Neural cell (in vitro differentiated cells): ENCODE measurements at regions not wholly inside any gene's neighbourhood (a gene's known extent, or its start where the extent isn't known, plus 50 kb on each side); places are given as distances from the start of the nearest gene placed in this dataset.

Experiments
- H2AFZ ChIP-seq: fragments of 200-600, 300-800 bp; sonication (generic), shearing (Covaris generic); 2 replicates; pipeline ENCODE4 v1.6.0; 2014; ENCODE audit warnings: low read depth, mild to moderate bottlenecking, antibody characterized with exemption, low read length, moderate library complexity
- H3F3A ChIP-seq: fragments of 200-600 bp; shearing (Covaris generic); 2 replicates; pipeline ENCODE4 v1.6.1; 2016; ENCODE audit warnings: mild to moderate bottlenecking, moderate library complexity, mixed read lengths, antibody characterized with exemption, low read length; ENCODE audit not compliant: insufficient read depth, poor library complexity, severe bottlenecking
- H3K27ac ChIP-seq: fragments of 200-600, 300-800 bp; sonication (generic), shearing (Covaris generic); 2 replicates; pipeline ENCODE4 v1.5.1; 2014; ENCODE audit warnings: mild to moderate bottlenecking, low read length, moderate library complexity
- H3K27me3 ChIP-seq: fragments of 300-800, 200-600 bp; sonication (generic), shearing (Covaris generic); 2 replicates; pipeline ENCODE4 v1.6.0; 2014; ENCODE audit warnings: mild to moderate bottlenecking, low read depth, low read length, moderate library complexity; ENCODE audit not compliant: insufficient read depth
- H3K36me3 ChIP-seq: fragments of 300-800, 200-600 bp; sonication (generic), shearing (Covaris generic); 2 replicates; pipeline ENCODE4 v1.5.1; 2014; ENCODE audit warnings: mild to moderate bottlenecking, antibody characterized with exemption, low read length, moderate library complexity; ENCODE audit not compliant: insufficient read depth
- H3K4me2 ChIP-seq: fragments of 300-800, 200-600 bp; sonication (generic), shearing (Covaris generic); 2 replicates; pipeline ENCODE4 v1.6.0; 2014; ENCODE audit warnings: mild to moderate bottlenecking, low read length
- H3K4me3 ChIP-seq: fragments of 300-800, 200-600 bp; sonication (generic), shearing (Covaris generic); 2 replicates; pipeline ENCODE4 v1.5.1; 2014; ENCODE audit warnings: mild to moderate bottlenecking, low read length, moderate library complexity
- H3K79me2 ChIP-seq: fragments of 200-600 bp; shearing (Covaris generic); replicated peaks from 2 replicates; pipeline ENCODE4 v1.6.0; 2014; ENCODE audit warnings: mild to moderate bottlenecking, low read length, moderate library complexity; ENCODE audit not compliant: insufficient read depth
- H3K9ac ChIP-seq: fragments of 300-800, 200-600 bp; sonication (generic), shearing (Covaris generic); 2 replicates; pipeline ENCODE4 v1.6.1; 2016; ENCODE audit warnings: mild to moderate bottlenecking, low read length, mixed read lengths
- H3K9me2 ChIP-seq: fragments of 200-600 bp; shearing (Covaris generic); 2 replicates; pipeline ENCODE4 v1.6.1; 2016; ENCODE audit warnings: mild to moderate bottlenecking, low read length, mixed read lengths; ENCODE audit not compliant: insufficient read depth
- H3K9me3 ChIP-seq: fragments of 200-600, 300-800 bp; sonication (generic), shearing (Covaris generic); 2 replicates; pipeline ENCODE4 v1.6.1; 2016; ENCODE audit warnings: mild to moderate bottlenecking, mixed run types, low read length, moderate library complexity, mixed read lengths
- H4K20me1 ChIP-seq: fragments of 200-600 bp; shearing (Covaris generic); 2 replicates; pipeline ENCODE4 v1.6.1; 2016; ENCODE audit warnings: mild to moderate bottlenecking, mixed run types; ENCODE audit not compliant: insufficient read depth
- EP300 ChIP-seq: fragments of 450-650 bp; conservative IDR thresholded peaks from 2 replicates; pipeline ENCODE4 v1.6.1; 2014; ENCODE audit warnings: antibody characterized with exemption, mild to moderate bottlenecking, moderate library complexity; ENCODE audit not compliant: poor library complexity, severe bottlenecking
- EZH2 ChIP-seq: fragments of 200-600, 300-800 bp; shearing (Covaris generic), sonication (generic); IDR thresholded peaks from 2 replicates; pipeline ENCODE4 v1.6.1; 2014; ENCODE audit warnings: antibody characterized with exemption, low read length, borderline replicate concordance, mild to moderate bottlenecking; ENCODE audit not compliant: insufficient read depth, poor library complexity, severe bottlenecking
- MXI1 ChIP-seq: fragments of 450-650 bp; conservative IDR thresholded peaks from 2 replicates; pipeline ENCODE4 v1.6.1; 2014; ENCODE audit warnings: antibody characterized with exemption, mild to moderate bottlenecking; ENCODE audit not compliant: poor library complexity, severe bottlenecking
- POLR2AphosphoS5 ChIP-seq: IDR thresholded peaks from 2 replicates; pipeline ENCODE4 v1.6.1; 2012
- RAD21 ChIP-seq: fragments of 450-650 bp; conservative IDR thresholded peaks from 2 replicates; pipeline ENCODE4 v1.6.1; 2014; ENCODE audit warnings: antibody characterized with exemption, mild to moderate bottlenecking, moderate library complexity
- SMC3 ChIP-seq: fragments of 450-650 bp; conservative IDR thresholded peaks from 2 replicates; pipeline ENCODE4 v1.6.1; 2014; ENCODE audit warnings: antibody characterized with exemption, mild to moderate bottlenecking, moderate library complexity; ENCODE audit not compliant: poor library complexity
- TAF1 ChIP-seq: IDR thresholded peaks from 2 replicates; pipeline ENCODE4 v1.6.1; 2012; ENCODE audit warnings: low read depth
- TF ChIP-seq, protein P1 (sequence below): IDR thresholded peaks from 2 replicates; pipeline ENCODE4 v1.6.1; 2012; ENCODE audit warnings: borderline replicate concordance
- TF ChIP-seq, protein P2 (sequence below): fragments of 450-650 bp; IDR thresholded peaks from 2 replicates; pipeline ENCODE4 v1.5.1; 2014; ENCODE audit warnings: antibody characterized with exemption, mild to moderate bottlenecking, moderate library complexity; ENCODE audit not compliant: poor library complexity, severe bottlenecking

DNA sequence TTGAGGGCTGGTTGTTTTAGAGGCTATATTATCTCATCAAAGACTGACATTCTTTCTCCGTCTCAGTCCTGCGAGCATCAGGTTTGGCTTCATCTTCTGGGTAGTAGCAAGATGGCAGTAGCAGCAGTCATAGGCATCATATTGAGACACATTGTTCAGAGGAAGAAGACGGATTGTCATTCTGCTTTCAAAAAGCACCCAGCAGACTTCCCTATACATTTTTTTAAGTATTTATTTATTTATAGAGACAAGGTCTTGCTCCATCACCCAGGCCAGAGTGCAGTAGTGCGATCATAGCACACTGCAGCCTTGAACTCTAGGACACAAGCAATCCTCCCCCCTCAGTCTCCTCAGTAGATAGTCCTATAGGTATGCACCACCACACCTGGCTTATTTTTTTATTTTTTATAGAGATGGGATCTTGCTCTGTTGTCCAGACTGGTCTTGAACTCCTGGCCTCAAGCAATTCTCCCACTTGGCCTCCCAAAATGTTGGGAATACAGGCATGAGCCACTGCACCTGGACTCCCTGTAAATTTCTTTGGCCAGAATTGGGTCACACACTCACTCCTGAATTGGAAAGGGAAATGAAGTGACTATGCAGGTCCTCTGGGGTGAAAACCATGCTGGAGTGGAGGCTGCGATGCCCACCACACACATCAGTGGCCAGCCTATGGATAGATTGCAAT is 125.4 kb downstream of the SLC38A6 start:
- H3K27ac ChIP-seq, result no peak overlapping the region
- no peaks in the 10 kb centered on the region for H3K36me3 ChIP-seq
- no peak overlapping the region for H2AFZ ChIP-seq
- no peaks in the 10 kb centered on the region for H3K9me3 ChIP-seq
- no peak overlapping the region for H3K4me2 ChIP-seq
- H3K9me2 ChIP-seq, result no peaks in the 10 kb centered on the region
- H3K27me3 ChIP-seq, result no peaks in the 10 kb centered on the region
- no peaks in the 10 kb centered on the region for H3K79me2 ChIP-seq
- no peak overlapping the region for H3K9ac ChIP-seq
- no peaks in the 10 kb centered on the region for H4K20me1 ChIP-seq
- H3F3A ChIP-seq, result peaks cover 5% of the 10 kb centered on the region
- no peak overlapping the region for H3K4me3 ChIP-seq
- TF ChIP-seq EZH2, result no peak
- TF ChIP-seq, protein P1, sequence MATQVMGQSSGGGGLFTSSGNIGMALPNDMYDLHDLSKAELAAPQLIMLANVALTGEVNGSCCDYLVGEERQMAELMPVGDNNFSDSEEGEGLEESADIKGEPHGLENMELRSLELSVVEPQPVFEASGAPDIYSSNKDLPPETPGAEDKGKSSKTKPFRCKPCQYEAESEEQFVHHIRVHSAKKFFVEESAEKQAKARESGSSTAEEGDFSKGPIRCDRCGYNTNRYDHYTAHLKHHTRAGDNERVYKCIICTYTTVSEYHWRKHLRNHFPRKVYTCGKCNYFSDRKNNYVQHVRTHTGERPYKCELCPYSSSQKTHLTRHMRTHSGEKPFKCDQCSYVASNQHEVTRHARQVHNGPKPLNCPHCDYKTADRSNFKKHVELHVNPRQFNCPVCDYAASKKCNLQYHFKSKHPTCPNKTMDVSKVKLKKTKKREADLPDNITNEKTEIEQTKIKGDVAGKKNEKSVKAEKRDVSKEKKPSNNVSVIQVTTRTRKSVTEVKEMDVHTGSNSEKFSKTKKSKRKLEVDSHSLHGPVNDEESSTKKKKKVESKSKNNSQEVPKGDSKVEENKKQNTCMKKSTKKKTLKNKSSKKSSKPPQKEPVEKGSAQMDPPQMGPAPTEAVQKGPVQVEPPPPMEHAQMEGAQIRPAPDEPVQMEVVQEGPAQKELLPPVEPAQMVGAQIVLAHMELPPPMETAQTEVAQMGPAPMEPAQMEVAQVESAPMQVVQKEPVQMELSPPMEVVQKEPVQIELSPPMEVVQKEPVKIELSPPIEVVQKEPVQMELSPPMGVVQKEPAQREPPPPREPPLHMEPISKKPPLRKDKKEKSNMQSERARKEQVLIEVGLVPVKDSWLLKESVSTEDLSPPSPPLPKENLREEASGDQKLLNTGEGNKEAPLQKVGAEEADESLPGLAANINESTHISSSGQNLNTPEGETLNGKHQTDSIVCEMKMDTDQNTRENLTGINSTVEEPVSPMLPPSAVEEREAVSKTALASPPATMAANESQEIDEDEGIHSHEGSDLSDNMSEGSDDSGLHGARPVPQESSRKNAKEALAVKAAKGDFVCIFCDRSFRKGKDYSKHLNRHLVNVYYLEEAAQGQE, result no peak
- TF ChIP-seq POLR2AphosphoS5, result no peak
- no peak for TF ChIP-seq MXI1
- TF ChIP-seq TAF1, result no peak
- no peak for TF ChIP-seq SMC3
- no peak for TF ChIP-seq EP300
- TF ChIP-seq, protein P2, sequence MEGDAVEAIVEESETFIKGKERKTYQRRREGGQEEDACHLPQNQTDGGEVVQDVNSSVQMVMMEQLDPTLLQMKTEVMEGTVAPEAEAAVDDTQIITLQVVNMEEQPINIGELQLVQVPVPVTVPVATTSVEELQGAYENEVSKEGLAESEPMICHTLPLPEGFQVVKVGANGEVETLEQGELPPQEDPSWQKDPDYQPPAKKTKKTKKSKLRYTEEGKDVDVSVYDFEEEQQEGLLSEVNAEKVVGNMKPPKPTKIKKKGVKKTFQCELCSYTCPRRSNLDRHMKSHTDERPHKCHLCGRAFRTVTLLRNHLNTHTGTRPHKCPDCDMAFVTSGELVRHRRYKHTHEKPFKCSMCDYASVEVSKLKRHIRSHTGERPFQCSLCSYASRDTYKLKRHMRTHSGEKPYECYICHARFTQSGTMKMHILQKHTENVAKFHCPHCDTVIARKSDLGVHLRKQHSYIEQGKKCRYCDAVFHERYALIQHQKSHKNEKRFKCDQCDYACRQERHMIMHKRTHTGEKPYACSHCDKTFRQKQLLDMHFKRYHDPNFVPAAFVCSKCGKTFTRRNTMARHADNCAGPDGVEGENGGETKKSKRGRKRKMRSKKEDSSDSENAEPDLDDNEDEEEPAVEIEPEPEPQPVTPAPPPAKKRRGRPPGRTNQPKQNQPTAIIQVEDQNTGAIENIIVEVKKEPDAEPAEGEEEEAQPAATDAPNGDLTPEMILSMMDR, result no peak
- TF ChIP-seq RAD21, result no peak

DNA sequence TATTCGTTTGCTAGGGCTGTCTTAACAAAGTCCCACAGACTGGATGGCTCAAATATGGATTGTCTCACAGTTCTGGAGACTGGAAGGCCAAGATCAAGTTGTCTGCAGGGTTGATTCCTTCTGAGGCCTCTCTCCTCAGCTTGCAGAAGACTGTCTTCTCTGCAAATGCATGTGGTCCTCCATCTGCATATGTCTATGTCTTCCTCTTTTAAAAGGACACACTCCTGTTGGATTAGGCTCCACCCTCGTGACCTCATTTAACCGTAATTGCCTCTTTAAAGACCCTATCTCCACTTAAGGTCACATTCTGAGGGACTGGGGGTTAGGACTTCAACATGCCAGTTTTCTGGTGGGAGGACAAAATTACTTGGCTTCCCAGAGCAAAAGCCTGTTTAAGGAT is 123.3 kb downstream of the SLC38A6 start:
- Histone ChIP-seq H3K36me3 (no peaks in the 10 kb centered on the region), H3K4me2 (no peak overlapping the region), H3K79me2 (no peaks in the 10 kb centered on the region), H3K9me2 (no peaks in the 10 kb centered on the region), H3K27me3 (no peaks in the 10 kb centered on the region), H3K27ac (peak overlapping the region; percentile 95), H4K20me1 (no peaks in the 10 kb centered on the region), H2AFZ (no peak overlapping the region), H3K9me3 (no peaks in the 10 kb centered on the region), H3K9ac (no peak overlapping the region), H3K4me3 (no peak overlapping the region), H3F3A (peaks cover 10% of the 10 kb centered on the region)
- TF ChIP-seq, protein P1, result no peak
- TF ChIP-seq EZH2, result no peak
- TF ChIP-seq TAF1, result no peak
- TF ChIP-seq POLR2AphosphoS5, result no peak
- TF ChIP-seq SMC3, result no peak
- TF ChIP-seq MXI1, result no peak
